Lower leg skin (tissue), 3 donors: ENCODE measurements at regions not wholly inside any gene's neighbourhood (a gene's known extent, or its start where the extent isn't known, plus 50 kb on each side); places are given as distances from the start of the nearest gene placed in this dataset.

Source experiments
- POLR2A ChIP-seq, 2 donors: fragments of 450-650 bp; IDR thresholded peaks; one replicate each; pipeline ENCODE4 v1.6.1; 2016 to 2017; ENCODE audit warnings: antibody characterized with exemption in 2 of 2, mild to moderate bottlenecking in 1 of 2, moderate library complexity in 1 of 2
- TF ChIP-seq, protein P1 (sequence below), 3 donors: fragments of 450-650 bp; IDR thresholded peaks; one replicate each; pipeline ENCODE4 v1.5.1; 2016; ENCODE audit warnings: antibody characterized with exemption in 3 of 3, mild to moderate bottlenecking in 3 of 3, moderate library complexity in 2 of 3

DNA sequence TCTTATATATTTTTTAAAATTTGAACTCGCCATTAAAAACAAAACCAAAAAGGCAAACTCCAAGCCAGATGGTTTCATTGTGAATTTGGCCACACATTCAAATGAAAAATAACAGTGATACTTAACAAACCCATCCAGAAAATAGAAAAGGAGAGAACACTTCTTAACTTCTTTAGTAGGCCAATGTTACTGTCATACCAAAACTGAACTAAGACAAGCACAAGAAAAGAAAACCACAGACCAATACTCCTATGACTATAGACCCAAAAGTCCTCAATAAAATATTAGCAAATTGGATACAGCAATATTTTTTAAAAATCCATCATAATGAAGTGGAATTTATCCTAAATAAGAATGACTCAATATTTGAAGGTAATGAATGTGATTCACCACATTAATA is 73.5 kb upstream of the ALDH1A3 start:
- no peak for TF ChIP-seq POLR2A (IDR thresholded peaks at IDR 0.05)
- TF ChIP-seq, protein P1, sequence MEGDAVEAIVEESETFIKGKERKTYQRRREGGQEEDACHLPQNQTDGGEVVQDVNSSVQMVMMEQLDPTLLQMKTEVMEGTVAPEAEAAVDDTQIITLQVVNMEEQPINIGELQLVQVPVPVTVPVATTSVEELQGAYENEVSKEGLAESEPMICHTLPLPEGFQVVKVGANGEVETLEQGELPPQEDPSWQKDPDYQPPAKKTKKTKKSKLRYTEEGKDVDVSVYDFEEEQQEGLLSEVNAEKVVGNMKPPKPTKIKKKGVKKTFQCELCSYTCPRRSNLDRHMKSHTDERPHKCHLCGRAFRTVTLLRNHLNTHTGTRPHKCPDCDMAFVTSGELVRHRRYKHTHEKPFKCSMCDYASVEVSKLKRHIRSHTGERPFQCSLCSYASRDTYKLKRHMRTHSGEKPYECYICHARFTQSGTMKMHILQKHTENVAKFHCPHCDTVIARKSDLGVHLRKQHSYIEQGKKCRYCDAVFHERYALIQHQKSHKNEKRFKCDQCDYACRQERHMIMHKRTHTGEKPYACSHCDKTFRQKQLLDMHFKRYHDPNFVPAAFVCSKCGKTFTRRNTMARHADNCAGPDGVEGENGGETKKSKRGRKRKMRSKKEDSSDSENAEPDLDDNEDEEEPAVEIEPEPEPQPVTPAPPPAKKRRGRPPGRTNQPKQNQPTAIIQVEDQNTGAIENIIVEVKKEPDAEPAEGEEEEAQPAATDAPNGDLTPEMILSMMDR (IDR thresholded peaks at IDR 0.05): no peak
